D721Med (cell line): ENCODE measurements at regions not wholly inside any gene's neighbourhood (a gene's known extent, or its start where the extent isn't known, plus 50 kb on each side); places are given as distances from the start of the nearest gene placed in this dataset.

Experiments used
- DNase-seq: peaks from one replicate; pipeline ENCODE4 v3.0.0; 2011; ENCODE audit warnings: low spot score; ENCODE audit not compliant: insufficient read length
- FAIRE-seq: peaks from 2 replicates; lab custom pipeline; 2011; peaks lifted over from hg19 to GRCh38; lab: Jason Lieb, UNC
- TF ChIP-seq, protein P1 (sequence below): IDR thresholded peaks from 2 replicates; pipeline ENCODE4 v1.5.1; 2012; ENCODE audit warnings: mild to moderate bottlenecking, control low read depth; ENCODE audit not compliant: insufficient read depth; ENCODE audit errors: missing control alignments

DNA sequence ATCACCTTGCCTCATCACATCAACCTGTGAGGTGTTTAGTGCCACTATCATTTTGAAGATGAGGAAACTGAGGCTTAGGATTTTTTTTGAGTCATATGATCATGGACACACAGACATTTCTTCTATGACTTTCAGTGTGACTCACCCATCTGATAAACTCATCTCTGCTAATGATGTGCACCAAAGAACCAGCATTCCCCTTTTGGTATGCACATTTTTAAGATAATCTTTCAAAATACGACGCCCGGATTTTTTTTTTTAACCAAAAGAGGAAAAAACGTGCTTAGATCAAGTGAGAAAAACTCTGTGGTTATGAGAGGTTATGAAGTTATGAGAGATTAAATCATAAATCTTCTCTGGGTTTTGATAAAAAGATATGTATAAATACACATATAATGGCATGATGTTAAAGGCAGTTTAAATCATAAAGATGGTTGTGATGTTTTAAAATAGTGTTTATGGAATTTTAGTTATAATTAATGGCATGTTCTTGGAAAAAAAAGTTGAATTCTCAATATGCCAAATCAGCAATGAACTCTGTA is 948.1 kb downstream of the TMTC2 start:
- no peak for FAIRE-seq
- TF ChIP-seq, protein P1, sequence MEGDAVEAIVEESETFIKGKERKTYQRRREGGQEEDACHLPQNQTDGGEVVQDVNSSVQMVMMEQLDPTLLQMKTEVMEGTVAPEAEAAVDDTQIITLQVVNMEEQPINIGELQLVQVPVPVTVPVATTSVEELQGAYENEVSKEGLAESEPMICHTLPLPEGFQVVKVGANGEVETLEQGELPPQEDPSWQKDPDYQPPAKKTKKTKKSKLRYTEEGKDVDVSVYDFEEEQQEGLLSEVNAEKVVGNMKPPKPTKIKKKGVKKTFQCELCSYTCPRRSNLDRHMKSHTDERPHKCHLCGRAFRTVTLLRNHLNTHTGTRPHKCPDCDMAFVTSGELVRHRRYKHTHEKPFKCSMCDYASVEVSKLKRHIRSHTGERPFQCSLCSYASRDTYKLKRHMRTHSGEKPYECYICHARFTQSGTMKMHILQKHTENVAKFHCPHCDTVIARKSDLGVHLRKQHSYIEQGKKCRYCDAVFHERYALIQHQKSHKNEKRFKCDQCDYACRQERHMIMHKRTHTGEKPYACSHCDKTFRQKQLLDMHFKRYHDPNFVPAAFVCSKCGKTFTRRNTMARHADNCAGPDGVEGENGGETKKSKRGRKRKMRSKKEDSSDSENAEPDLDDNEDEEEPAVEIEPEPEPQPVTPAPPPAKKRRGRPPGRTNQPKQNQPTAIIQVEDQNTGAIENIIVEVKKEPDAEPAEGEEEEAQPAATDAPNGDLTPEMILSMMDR, result no peak
- DNase-seq, result no peak

DNA sequence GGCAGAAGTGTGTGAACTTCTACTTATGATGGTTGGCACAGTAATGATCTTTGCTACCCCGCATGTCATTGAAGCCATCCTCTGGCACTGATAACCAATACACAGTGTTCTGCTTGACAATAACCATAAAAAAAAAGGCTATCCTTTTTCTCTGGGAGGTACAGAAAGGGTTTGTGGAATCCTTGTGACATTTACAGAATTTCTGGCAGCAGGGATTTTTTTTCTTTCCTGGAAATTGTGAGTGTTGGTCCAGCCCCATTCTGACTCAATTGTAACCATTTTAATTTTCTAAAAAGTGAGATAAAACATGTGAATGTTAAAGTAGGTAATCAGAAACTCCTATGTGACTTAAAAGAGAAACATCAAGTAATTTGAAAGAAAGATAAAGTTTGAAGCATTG is 943.8 kb downstream of the TMTC2 start:
- TF ChIP-seq, protein P1, result no peak
- DNase-seq (no peak), FAIRE-seq (no peak)

DNA sequence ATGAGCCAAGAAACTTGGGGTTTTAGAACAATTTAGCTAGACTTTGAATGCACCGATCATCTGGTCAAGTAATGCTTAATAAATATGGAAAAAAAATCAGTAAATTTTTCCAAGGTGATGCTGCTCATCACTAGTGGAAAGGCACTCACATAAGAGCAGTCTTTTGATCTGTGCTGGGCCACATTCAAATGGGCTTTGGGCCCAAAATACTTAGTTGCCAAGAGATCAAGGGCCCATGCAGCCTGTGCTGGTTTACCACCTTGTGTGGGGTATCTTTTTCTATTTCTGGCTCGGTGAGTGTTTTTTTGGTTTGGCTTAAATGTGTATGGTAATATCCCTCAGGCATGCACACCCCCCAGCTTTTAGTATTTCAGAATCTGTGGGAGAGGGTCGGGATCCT is 943.2 kb downstream of the TMTC2 start:
- no peak for DNase-seq

DNA sequence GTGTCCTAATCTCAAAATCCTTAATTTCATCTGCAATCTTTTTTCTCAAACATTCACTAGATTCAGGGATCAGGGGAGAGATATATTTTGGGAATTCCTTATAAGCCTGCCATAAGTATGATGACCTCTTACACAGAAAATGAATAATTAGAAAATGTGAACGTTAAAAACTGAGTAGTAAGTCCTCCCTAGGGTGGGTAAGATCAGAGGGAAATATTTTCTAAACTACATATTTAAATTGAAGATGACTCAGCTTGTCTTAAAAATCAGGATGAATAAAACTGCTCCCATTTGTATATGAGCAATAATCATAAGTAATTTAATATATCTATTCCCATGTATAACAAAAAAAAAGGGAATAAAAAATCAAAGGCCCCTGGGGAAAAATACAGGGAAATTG is 935.5 kb downstream of the TMTC2 start:
- no peak for DNase-seq
- no peak for FAIRE-seq
- TF ChIP-seq, protein P1, result no peak

More for the DNA sequence above, 943.2 kb downstream of the TMTC2 start:
- TF ChIP-seq, protein P1, result no peak
- FAIRE-seq, result no peak

DNA sequence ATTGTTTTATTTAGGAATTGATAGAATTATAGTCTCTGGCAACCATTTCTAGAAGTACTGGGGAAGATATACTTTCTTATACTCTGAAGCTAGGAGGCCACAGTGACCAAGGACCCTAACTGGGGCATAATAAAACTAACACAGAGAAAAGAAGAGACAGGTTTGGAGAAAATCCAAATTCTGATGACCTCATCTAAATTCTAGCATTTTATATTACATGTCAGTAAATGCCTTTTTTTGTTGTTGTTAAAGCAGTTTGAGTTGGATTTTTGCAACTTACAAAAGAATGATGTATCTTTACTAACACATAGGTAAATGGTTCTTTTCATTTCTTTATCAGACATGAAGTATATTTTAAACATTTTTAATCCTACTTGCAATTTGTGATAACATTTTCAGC is 933.3 kb downstream of the TMTC2 start:
- TF ChIP-seq, protein P1, result no peak
- FAIRE-seq (no peak), DNase-seq (no peak)

DNA sequence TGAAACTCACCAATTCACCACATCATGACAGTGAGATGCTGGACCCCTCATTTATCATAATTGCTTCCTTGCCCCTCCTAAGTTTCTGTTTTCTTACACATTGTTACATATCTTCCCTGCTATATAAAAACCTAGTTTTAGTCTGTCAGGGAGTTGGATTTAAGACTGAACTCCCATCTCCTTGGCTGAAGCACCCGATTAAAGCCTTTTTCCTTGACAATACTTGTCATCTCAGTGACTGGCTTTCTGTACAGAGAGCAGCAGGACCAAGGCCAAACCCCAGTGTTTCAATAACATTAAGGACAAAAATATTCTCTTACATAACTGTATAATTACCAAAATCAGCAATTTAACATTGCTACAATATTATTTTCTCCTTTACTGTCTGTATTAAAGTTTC is 928.4 kb downstream of the TMTC2 start:
- FAIRE-seq (no peak), DNase-seq (no peak)
- TF ChIP-seq, protein P1, result no peak

DNA sequence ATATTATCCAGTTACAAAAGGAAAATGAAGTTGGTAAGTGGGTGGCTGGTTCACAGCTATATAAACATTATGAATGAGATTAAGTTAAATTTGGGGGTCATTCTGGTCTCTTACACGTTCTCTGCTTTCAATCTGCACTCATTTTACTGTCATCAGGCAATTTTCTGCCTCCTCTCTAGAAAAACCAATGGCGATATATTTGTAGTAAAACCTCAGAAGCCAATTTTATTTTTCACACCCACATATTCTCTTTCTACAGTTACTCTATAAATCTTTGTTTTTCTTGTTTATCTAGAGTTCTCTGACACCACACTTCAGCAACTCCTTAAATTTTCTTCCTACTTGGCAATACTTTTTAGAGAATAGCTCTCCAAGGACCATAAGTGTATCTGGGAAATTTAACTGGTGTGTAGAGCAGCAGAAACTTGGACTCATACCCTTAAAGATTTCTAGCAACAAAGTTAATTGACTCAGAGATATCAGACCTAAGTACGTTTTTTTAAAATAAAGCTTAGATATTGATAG is 926.9 kb downstream of the TMTC2 start:
- FAIRE-seq (no peak), DNase-seq (no peak)
- TF ChIP-seq, protein P1, result no peak
